HG02943 (cell line): ENCODE measurements at regions not wholly inside any gene's neighbourhood (a gene's known extent, or its start where the extent isn't known, plus 50 kb on each side); places are given as distances from the start of the nearest gene placed in this dataset.

Experiments used
- ATAC-seq: cut with Tn5 transposase; IDR thresholded peaks from one replicate; pipeline ENCODE4 v1.9.1; 2021; ENCODE audit warnings: mild to moderate bottlenecking, low read depth, moderate library complexity; ENCODE audit not compliant: unreplicated experiment

DNA sequence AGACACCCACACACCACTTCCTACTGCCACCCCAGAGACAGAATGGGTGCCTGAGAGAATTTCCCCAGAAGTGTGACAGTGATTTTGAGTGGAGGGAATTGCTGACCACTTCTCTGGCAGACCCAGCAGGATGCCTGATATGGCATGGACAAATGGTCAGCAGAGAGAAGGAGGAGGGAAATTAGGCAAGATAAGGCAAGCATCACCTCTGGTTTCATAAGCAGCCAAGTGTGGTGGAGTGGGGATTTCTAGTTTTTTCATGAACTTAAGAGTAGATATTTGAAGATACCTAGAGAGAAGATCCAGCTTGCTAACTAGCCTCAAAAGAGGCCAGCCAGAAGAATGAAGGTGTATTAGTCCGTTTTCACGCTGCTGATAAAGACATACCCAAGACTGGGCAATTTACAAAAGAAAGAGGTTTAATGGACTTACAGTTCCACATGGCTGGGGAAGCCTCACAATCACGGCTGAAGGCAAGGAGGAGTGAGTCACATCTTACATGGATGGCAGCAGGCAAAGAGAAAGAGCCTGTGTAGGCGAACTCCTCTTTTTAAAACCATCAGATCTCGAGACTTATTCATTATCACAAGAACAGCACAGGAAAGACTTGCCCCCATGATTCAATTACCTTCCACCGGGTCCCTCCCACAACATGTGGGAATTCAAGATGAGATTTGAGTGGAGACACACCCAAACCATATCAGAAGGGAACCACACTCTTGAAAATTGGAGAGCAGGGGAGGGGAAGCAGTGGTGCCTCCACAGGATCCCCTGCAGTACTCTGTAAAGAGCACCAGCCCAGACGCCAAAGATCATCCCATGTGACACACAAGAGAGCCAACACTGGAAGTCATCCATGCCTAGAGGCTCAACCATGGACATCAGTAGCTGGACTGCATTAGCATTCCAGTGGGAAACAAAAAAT lies 64.2 kb downstream of the RBM43 start:
- ATAC-seq = no peak

DNA sequence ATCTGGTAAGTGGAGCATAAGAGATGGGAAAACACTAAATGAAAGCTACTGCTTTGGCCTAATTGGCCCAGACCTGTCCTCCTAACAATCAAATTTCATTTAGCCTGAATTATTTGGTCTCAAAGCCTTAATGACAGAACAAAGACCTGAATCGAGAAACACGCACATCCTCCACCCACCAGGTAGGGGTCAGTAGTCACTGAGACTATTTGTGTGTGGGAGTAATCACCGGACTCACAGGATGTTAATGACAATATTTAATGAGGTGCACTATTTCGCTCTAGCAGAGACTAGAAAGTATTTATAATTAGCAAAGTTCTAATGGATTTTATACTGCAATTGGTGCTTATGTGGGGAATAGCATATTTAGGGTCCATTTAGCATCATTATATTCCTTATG lies 68.1 kb downstream of the RBM43 start:
- no peak for ATAC-seq

DNA sequence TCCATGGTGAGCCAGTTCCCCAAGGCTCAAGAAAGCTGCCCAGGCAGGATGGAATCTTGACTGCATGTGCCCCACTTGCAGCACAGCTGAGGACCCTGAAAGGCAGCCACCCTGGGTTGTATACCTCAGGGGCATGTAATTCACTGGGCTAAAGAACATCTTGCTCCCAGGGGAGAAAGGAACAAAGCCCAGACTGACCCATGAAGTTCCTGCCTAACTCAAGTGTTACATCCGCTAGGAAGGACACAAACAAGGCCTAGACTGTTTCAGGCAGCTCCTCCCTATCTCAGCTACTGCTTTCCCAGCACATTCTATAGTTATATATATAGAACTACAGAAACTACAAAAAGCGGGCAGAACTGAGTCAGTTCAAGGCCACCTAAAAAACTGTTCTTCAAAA lies 69.0 kb downstream of the RBM43 start:
- ATAC-seq = no peak

DNA sequence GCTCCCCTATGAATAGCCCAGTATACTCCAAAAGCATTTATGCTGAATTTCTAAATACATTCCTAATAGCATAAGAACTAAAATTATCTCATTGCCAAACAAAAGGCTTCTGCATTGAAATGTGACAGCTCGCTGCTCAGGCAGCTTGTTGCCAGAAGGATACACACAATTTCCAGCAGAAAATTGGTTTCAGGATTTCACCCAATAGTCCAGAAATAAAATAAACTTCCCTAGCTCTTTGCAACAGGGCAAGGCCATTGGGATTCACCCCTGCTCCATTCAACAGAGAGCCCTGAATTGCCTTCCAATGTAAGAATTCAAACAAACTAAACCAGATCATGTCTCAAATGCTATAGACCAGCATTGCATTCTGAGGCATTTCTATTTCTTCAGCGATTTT lies 70.7 kb downstream of the RBM43 start:
- no peak for ATAC-seq

DNA sequence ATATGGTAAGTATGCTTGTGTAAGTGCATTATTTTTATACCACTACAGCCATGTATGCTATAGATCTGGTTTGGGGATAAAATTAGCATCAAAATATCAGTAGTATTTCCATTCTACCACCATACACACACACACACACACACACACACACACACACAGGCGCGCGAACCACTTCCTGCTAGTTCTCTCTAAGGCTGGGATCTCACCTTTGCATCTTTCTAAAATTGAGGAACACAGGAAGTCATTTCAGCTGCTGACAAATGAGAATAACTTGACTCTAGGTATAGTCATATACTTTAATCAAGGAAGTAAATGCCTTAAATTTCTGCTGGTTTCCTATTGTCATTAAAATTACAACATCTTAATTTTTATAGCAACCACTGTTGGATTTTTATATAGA lies 72.5 kb downstream of the RBM43 start:
- ATAC-seq = no peak

DNA sequence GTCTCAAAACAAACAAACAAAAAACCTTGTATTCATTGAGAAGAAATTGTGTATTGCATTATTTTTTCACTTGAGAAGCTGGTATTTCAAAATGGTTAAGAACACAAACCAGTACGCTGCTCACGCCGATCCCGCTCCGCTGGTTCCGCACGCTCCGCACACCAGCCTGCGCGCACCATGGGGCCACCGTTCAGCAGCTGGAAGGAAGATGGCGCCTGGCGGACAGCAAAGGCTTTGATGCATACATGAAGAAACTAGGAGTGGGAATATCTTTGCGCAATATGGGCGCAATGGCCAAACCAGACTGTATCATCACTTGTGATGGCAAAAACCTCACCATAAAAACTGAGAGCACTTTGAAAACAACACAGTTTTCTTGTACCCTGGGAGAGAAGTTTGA lies 75.7 kb downstream of the RBM43 start:
- ATAC-seq = no peak

DNA sequence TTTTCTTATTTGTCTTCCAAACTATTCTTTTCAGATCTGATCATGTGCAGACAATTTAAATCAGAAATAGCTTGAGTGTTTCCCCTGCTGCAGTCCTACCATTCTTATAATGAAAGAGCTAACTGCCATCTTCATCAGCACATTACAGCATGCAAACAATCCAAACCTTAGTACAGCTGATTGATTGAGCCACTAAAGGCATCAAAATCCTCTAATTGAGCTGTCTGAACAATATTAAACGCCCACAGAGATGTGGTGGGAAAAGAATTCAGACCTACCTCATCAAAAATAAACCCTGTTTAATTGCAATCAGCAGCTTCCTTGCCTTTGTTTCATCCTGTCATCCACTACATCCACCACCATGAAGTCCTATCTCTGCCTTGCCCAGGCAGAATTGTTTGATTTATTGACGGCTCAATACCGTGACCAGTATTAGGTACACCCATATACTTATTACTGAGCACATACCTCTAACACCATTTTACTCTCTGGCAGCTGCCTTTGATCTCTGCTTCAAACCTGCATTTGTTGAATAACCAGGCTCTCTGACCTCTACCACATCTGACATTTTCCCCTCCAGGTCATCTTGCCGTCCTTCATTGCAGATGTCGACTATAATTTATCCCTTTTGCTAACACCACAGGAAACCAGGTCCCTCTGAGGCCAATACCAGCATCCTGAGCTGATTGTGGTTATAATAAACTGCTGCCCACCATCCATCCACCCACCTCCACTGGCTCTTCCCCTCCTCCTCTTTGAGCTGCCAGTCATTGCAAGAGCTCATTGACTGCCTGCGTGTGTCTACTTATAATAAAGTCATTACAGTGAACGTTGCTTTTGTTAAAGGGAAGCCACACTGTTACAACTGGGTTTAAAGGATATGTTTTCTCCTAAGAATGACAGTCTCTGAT lies 78.5 kb downstream of the RBM43 start:
- no peak for ATAC-seq

DNA sequence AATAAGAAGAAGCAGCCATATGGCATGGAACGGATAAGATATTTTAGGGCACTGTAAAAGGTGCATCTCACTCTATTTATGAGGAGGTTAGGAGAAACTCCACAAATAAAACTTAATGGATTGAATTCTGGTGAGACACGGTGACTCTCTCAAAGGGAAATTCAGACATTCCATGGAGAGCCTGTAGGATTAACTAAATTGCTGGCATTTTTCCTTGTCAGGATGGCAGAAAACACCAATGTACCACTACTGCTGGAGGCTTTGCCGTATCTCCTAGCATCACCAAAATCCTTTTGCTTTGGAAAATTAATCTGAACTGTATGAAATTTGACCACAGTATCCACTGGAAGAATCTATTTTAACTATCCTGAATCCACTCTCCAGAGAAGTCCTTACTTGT lies 79.3 kb downstream of the RBM43 start:
- ATAC-seq = no peak

DNA sequence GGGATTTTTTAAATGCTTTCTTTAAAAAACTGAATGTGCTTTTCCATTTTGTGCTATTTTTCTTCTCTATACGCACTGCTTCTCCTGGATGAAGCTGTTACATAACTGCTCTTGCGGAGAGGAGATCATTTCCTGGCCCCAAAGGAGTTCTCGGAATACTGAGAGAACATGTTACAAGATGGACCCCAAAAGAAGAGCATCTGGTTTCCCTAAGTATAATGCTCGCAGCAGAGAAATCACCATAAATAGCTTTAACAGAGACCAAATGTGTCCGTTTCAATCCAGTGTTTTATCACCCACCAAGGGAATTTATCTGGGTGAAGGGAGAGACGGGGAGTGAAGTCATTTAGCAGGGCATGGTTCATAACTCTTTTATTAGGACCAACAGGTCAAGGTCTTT lies 80.1 kb downstream of the RBM43 start:
- no peak for ATAC-seq

DNA sequence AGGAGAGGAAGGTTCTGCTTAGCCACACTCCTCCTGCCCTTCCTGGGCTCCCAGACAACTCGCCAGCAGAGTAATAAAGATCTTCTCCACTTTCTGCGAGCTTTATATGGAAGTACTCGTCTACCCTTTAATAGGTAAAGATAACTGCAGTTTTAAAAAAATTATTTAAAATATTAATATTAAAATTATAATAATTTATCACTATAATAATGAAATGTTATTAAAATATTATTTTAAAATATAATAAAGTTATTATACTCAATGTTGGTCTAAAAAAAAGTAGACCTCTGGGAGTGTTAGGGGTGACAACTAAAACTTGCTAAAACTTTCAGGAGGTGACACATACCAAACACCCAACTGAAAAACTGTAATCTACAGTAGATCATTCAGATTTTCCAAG lies 81.5 kb downstream of the RBM43 start:
- ATAC-seq = no peak

DNA sequence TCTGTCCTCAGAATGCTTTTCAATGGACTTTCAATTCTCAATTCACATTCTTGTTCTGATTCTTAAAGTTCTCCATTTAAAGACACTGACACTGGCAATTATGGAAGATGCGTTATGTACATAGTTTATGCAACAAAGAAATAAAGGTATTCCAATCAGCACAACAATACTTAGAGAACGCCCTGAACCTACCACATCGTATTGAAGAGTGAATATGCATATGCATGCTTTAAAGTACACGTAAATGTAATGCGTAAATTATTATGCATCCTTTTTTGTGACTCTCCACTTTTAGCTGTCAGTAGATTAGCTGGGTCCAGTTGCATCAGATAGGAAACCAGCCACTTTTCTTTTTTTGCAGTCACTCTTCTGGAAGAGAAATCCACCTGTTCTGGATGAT lies 83.5 kb downstream of the RBM43 start:
- no peak for ATAC-seq

DNA sequence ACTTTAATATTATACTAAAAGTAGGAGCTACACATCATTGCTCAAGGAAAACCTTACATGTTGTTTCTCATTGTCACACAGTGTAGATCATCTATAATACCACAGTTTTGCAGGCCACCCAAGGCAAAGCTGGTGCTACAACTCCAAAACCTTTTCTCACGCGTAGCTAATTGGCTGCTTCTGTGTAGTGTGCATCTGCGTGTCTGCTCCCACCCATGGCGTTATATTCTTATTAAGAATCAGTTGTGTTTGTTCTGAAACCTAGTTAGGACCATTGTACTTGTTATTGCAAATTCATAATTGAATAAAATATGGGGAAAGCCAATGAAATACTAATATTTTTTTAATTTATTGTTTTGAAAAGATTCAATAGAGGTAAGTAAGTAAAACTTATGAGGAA lies 83.9 kb downstream of the RBM43 start:
- no peak for ATAC-seq

DNA sequence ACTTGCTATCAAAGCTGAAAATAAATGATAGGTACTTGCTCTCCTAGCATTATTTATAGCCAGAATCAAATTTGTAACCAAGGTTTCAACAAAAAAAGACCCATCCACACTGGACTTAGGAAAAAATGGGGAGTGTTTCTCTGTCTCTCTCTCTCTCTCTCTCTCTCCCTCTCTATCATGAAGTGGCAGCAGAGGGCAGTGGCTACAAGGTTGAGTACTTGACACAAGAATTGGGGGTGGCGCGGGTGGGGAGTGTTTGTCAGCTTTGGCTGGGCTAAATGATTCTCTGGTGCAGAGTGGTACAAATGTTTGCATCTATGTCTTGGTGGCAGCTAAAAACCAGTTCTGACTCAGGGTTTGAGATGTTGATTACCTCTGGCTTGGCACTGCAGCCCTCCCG lies 85.0 kb downstream of the RBM43 start:
- ATAC-seq = no peak

DNA sequence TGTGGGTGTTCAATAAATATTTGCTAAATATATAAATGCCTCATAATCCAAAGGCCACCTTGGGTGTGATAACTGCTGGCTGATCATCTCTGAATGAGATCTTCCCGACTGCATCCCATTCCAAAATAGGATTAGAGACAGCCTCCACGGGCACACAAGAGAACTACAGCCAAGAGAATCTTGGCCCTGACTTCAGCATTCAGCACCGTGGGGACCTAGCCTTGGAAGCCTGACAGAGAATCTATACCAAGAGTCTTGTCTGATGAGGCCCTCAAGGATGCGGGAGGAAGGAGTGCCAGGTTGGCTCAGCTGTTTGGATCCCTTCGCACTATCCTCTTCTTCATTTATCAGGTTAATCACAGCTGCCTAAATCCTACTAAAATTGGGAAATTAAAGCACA lies 85.8 kb downstream of the RBM43 start:
- ATAC-seq = no peak

DNA sequence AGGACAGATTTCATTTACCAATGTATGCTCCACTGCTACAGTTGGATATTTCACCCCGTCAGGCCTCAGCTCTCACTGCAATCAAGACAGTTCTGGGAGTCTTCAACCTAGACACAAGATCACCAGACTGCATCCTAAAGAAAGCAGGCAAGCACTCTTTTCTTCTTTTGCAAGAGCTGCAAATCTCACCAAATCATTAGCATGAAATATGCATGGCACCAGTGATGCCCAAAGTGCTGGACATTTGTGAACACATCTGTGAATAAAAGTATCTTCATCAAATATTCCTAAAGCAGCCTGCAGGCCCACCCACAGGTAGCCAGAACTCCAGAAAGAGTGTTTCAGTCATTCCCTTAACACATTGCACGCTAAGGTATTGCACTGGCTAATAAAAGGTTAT lies 87.5 kb downstream of the RBM43 start:
- no peak for ATAC-seq

DNA sequence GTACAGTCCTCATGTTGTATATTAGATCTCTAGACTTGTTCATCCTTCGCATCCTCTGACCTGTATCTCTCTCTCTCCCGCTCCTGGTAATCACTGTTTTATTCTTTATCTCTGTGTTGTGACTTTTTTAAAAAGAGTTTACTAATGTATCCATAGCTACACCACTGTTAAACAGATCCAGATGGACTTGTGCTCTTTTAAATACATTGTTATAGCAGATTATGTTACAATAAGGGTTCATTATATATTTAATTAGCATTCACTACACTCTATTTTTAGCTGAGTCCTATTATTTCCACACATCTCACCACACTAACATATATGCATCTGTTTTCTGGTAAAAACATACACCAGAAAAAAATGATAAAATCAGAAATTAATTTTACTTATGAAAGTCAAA lies 90.5 kb downstream of the RBM43 start:
- no peak for ATAC-seq

DNA sequence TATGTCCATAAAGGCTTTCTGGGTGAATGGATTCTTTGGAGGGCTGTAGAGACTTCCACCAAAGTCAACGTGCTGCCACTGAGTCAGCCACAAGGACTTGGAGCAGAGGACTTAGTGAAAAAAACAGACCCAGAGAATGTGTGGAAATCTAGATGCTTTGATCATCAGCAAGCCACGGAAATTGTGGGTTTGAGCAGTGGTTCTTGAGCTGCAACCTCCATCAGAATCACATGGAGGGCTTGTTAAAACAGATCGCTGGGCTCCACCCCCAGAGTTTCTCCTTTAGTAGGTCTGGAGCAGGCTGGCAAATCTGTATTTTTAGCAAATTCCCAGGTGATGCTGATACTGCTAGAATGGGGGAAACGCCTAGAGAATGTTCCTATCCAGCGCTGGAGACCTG lies 95.3 kb downstream of the RBM43 start:
- no peak for ATAC-seq

DNA sequence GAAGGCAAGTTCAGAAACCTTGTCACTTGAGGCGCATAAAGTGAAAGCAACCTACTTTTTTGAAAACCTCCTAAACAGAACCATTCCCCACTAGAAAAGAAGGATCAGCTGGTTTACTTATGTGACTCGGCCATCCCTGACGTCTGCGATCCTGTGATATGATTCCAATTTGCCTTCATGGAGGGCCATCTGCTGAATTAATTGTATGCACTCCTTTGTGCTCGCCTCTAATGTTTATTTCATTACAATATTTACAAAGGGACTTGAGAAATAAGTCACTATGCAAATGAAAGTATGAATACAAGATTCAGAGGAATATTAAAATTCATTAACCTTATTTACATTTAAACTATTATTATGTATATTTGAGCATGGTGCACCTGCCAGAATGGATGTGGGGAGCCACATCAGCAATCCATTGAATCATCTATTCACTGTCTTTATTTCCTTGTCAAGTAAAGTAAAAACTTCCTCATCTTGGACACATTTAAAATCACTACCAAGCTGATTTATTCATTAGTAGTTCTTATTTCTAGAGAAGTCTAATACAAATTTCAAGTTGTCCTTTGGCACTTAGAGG lies 96.5 kb downstream of the RBM43 start:
- no peak for ATAC-seq

DNA sequence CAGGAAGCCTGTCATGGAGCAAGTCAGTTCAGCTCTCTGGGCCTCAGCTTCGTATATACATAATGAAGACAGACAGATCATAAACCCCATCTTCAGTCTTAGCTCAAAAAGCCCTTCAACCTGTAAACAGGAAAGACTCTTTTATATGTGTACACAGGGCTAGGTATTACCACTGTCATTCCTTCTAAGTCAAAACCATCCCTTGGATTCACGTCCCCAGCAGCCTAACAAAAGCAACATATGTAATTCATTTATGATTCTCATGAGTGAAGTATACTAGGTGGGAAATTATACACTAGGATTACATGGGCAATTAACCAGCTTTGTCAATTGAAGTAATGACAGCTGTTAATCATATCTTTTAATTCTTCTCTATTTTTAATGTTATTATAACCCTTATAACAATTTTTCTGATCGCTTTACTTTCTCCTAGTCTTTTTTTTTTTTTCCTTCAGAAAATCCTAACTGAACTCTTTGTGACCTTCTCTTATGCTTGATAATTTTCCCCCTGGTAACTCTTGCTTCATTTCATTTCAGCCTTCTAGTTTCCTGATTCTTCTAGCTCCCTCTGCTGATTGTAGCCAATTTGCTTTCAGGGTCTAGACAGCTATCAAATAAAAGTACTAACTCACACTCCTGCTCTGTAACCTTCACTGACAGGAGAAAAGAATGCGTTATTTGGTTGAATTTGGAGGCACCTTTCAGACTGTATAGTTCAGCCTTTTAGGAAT lies 99.7 kb downstream of the RBM43 start:
- no peak for ATAC-seq

DNA sequence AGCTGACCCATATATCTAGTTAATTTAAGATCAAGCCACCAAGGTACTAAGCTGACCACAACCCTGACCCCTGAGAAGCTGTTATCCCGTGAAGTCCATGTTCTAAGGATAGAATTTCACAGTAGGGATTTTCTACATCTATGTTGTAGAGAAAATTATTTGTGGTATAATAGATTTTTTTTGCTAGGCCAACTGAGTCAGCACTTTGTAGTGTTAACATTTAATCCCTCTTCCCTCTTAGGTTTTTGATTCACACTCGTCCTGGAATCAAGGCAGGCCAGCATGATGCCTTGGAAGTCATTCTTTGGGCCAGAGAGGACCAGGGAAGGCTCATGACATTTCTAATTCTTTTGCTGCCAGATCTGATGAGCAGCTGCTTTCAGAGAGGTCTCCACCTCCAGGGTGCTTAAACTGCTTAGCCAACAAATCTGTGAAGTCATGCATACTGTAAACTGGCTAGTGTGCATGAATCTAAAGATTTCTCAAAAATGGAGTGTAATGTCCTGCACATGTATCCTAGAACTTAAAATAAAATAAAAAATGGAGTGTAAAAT lies 102.5 kb downstream of the RBM43 start:
- no peak for ATAC-seq
